Panc1 (cell line): ENCODE measurements at regions not wholly inside any gene's neighbourhood (a gene's known extent, or its start where the extent isn't known, plus 50 kb on each side); places are given as distances from the start of the nearest gene placed in this dataset.

Experiments
- ATAC-seq: fragments of 200-7000 bp; cut with Tn5 transposase; 2 replicates; pipeline ENCODE4 v1.9.1; 2020; ENCODE audit warnings: mild to moderate bottlenecking, moderate library complexity
- BruUV-seq: library from RNA; stranded (reverse); fragments of 400-500 nt; replicated peaks from 2 replicates; lab custom pipeline; 2021; lab: Mats Ljungman, UMichigan
- CTCF ChIA-PET: fragments of 300-600 bp; sonication (Branson Sonifier 250); formaldehyde crosslinking; loops from one replicate; lab custom pipeline; 2022; ENCODE audit warnings: antibody characterized with exemption; lab: Charles Lee
- POLR2A ChIA-PET: fragments of 300-600 bp; sonication (Branson Sonifier 250); formaldehyde crosslinking; loops from one replicate; lab custom pipeline; 2022; ENCODE audit warnings: antibody characterized with exemption; lab: Charles Lee
- DNase-seq: peaks from one replicate; pipeline ENCODE4 v3.0.0-alpha.2; 2010; ENCODE audit warnings: low read depth, low spot score
- H3K27ac ChIP-seq: 2 replicates; pipeline ENCODE4 v1.5.1; 2011; ENCODE audit warnings: mild to moderate bottlenecking, low read length, inconsistent platforms
- H3K27me3 ChIP-seq: fragments of 200-500 bp; sonication (Bioruptor generic); 2 replicates; pipeline ENCODE4 v1.6.0; 2014; ENCODE audit warnings: low read length, inconsistent platforms; ENCODE audit not compliant: control insufficient read depth, insufficient read depth
- H3K36me3 ChIP-seq: fragments of 200-500 bp; sonication (Bioruptor generic); 2 replicates; pipeline ENCODE4 v1.5.1; 2014; ENCODE audit warnings: inconsistent platforms, mild to moderate bottlenecking, low read length, moderate library complexity; ENCODE audit not compliant: control insufficient read depth, insufficient read depth
- H3K4me1 ChIP-seq: 2 replicates; pipeline ENCODE4 v1.5.1; 2011; ENCODE audit warnings: inconsistent platforms, mild to moderate bottlenecking, low read length, moderate library complexity; ENCODE audit not compliant: control insufficient read depth, insufficient read depth
- H3K4me3 ChIP-seq, 2 experiments: 2 replicates each; pipeline ENCODE4 v1.5.1; 2011 to 2012; ENCODE audit warnings: low read depth in 2 of 2, low read length in 2 of 2, mild to moderate bottlenecking in 2 of 2, inconsistent platforms in 1 of 2, moderate library complexity in 1 of 2
- H3K9me3 ChIP-seq: fragments of 200-500 bp; sonication (Bioruptor generic); 2 replicates; pipeline ENCODE4 v1.5.1; 2014; ENCODE audit warnings: low read depth, mild to moderate bottlenecking, inconsistent platforms, low read length, moderate library complexity; ENCODE audit not compliant: control insufficient read depth, insufficient read depth
- CTCF ChIP-seq: fragments of 450-650 bp; IDR thresholded peaks from 2 replicates; pipeline ENCODE4 v1.5.1; 2017; ENCODE audit warnings: mild to moderate bottlenecking
- POLR2AphosphoS5 ChIP-seq: IDR thresholded peaks from 2 replicates; pipeline ENCODE4 v1.6.1; 2012; ENCODE audit warnings: mild to moderate bottlenecking, low read depth, low read length, moderate library complexity
- REST ChIP-seq, 2 experiments: IDR thresholded peaks; 2 replicates each; pipeline ENCODE4 v1.6.1; 2011 to 2012; ENCODE audit warnings: low read depth in 2 of 2, control low read depth in 1 of 2, low read length in 1 of 2, mild to moderate bottlenecking in 1 of 2, moderate library complexity in 1 of 2; ENCODE audit not compliant: insufficient read depth in 1 of 2
- SIN3A ChIP-seq: IDR thresholded peaks from 2 replicates; pipeline ENCODE4 v1.6.1; 2012; ENCODE audit warnings: low read depth, mild to moderate bottlenecking, low read length, moderate library complexity, borderline replicate concordance; ENCODE audit not compliant: insufficient read depth
- TCF7L2 ChIP-seq: IDR thresholded peaks from 2 replicates; pipeline ENCODE4 v1.6.1; 2011; ENCODE audit warnings: mild to moderate bottlenecking, low read depth, low read length, inconsistent platforms
- in situ Hi-C: cut with HindIII; loops from 2 replicates; pipeline ENCODE4 v1.10.0; 2016; ENCODE audit warnings: low sequenced_read_pairs, low pct_unique_long_range_greater_than_20kb
- intact Hi-C: fragments of 100-400 bp; cut with micrococcal nuclease; formaldehyde crosslinking; loops from one replicate; pipeline ENCODE4 v1.10.0; 2022; ENCODE audit not compliant: unreplicated experiment

GRCh38 chr10:52499281-52499680 is 185.2 kb downstream of the DKK1 start:
- intact Hi-C loops (loop anchor here (10.0 kb wide), 1 partner anchor 66 kb away; no protein-coding TSS in a partner anchor), in situ Hi-C loops (no loop called here)
- Histone ChIP-seq H3K27me3 (no peaks in the 10 kb centered on the region), H3K9me3 (peaks cover 38% of the 10 kb centered on the region; the same call in 1 of the 2 replicates), H3K4me3 (no peak overlapping the region), H3K4me1 (no peaks in the 10 kb centered on the region), H3K36me3 (no peaks in the 10 kb centered on the region), H3K27ac (no peak overlapping the region)
- no peak for DNase-seq
- ChIA-PET POLR2A (no interaction called here), CTCF (no interaction called here)
- TF ChIP-seq REST (IDR thresholded peaks at IDR 0.05; ENCODE audit: insufficient read depth in 1 of 2, low read depth in 2 of 2, low read length in 1 of 2) (no peak), POLR2AphosphoS5 (no peak), SIN3A (no peak), CTCF (no peak), TCF7L2 (no peak)
- no TSS peak for BruUV-seq
- ATAC-seq = no peak

GRCh38 chr10:52500476-52500875 is 186.4 kb downstream of the DKK1 start:
- H3K36me3 ChIP-seq = no peaks in the 10 kb centered on the region
- ATAC-seq = no peak
- no peak overlapping the region; the same call in 1 of the 2 replicates for H3K27ac ChIP-seq
- H3K9me3 ChIP-seq = peaks cover 45% of the 10 kb centered on the region; the same call in 1 of the 2 replicates
- intact Hi-C loops = no loop called here
- BruUV-seq = no TSS peak
- H3K4me3 ChIP-seq = no peak overlapping the region
- H3K4me1 ChIP-seq = no peaks in the 10 kb centered on the region
- TF ChIP-seq SIN3A = no peak
- TF ChIP-seq POLR2AphosphoS5 = no peak
- no peak for TF ChIP-seq REST (IDR thresholded peaks at IDR 0.05; ENCODE audit: insufficient read depth in 1 of 2, low read depth in 2 of 2, low read length in 1 of 2)
- TF ChIP-seq TCF7L2 = no peak
- no peak for TF ChIP-seq CTCF
- in situ Hi-C loops = no loop called here
- CTCF ChIA-PET = no interaction called here
- H3K27me3 ChIP-seq = no peaks in the 10 kb centered on the region
- no peak for DNase-seq
- POLR2A ChIA-PET = no interaction called here
